Activated CD4-positive, alpha-beta T cell treated with anti-CD3 and anti-CD28 coated beads, Interleukin-2, amount 50 U/mL, for 1 hour (primary cell): ENCODE measurements at regions not wholly inside any gene's neighbourhood (a gene's known extent, or its start where the extent isn't known, plus 50 kb on each side); places are given as distances from the start of the nearest gene placed in this dataset.

Experiments
- DNase-seq: peaks from one replicate; pipeline ENCODE4 v3.0.0-alpha.2; 2020

DNA sequence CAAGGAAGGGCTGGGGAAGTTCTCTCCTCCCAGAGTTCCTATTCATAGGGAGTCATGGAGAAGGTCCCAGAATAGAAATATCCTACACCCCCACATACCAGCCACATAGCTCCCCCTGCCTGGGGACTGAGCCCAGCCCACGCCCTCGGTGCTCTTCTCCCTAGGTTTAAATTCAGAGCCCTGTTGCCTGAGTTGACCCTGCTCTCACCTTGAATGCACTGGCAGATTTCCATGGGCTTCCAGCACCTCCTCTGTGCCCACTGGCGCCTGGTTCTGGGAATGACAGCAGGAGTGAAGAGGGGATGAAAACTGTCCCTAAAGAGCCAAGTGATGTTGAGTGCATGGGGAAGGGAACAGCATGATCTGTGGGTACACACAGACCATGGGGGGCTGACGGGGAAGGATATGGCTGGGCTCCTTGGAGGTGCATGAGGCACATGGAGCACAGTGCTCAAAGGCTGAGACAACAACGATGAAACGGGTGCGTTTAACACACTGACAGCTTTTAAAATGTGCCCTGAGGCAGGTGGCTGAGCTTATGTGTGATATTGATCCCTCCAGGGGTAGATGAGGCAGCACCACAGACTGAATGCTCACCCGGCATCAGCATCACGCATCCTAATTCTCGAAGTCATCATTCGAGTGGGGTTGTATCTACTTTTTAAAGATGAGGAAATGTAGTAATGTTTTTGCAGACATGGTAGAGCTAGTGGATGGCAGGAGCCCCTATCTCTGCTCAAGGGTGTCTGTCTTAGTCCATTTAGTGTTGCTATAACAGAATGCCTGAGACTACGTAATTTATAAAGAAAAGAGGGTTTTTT lies 53.7 kb upstream of the IGFBP3 start:
- DNase-seq, result no peak

DNA sequence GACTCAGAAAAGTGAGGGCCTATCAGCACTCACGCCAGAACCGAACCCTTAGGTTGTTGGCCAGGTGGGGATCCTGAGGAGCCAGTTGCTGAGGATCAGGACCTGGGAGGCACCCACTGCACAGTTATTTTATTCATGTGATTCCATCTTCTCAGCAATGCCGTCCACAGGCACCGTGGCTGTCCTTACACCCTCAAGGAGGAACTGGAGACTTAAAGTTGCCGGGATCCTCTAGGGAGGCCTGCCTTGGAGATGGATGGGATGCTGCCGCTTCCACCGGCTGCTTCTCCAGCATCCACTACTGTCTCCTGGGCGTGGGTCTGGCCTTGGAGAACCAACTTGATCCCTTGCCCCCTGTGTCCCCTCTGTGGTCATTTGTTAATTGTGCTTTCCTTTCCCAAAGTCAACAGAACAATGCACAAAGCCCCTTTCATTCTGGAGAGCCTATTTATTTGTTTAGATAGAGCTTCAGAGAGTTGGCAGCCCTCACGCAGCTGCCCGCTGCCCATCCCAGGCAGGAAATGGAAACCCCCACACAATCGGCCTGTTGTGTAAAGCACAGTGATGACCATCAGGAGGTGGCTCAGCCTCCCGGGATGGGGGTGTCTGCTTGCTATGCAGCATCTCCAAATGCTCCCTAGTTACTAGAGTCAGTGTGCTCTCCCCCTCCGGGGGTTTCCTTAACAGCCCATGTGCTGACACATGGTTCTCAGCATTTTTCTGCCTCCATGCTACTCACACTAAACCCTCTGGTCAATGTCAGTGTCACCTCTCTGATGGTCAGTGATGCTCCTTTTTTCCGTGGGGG lies 52.9 kb upstream of the IGFBP3 start:
- no peak for DNase-seq

DNA sequence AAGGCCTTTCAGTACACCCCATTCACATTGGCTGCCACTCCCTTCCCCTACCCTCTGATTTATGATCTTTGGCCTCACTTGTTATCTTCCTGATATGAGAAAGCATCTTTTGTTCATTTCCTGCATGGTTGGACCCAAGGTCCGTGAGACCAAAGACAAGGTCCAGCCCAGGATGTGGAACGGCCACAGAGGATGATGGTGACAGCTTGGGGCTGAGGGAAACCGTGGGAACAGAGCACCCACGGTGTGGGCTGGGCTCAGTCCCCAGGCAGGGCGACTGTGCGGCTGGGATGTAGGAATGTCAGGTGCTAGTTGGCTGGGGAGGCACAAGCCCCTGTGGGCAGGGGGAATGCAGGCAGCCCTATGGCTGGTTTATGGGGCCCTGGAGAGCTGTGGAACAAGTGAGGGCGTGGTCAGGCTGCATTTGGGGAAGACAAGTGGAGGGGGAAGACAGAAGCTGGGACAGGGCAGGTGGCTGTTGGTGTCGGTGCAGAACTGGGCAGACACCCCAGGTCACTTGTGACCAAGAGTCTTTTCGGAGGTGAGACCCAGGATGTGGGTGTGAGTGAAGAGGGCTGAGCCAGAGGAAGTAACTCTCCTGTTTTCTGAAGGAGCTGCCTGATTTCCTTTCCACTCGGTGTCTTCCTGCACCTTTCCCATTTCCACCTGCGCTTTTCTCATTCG lies 51.7 kb upstream of the IGFBP3 start:
- DNase-seq, result no peak

GRCh38 chr7:45971661-45972175 lies 50.6 kb upstream of the IGFBP3 start:
- DNase-seq, result no peak

DNA sequence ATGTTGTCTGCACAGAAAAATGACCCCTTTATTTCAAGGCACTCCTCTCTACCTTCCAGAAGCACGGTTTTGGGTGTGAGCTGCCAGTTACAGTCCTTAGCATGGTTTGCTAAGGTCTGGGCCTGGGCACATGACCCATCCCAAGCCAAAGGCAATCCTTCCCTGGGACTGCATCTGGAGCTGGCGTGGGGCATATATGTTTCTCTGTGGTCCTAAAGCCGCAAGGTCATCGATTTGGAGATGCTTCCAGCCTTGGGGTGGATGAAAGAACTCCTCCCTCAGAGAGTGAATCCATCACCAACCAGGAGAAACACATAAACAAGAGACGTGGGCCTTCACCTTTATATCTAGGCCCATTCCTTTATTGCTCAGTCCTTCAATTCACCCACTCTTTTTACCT lies 50.1 kb upstream of the IGFBP3 start:
- no peak for DNase-seq
